GM18907 (cell line): ENCODE measurements at regions not wholly inside any gene's neighbourhood (a gene's known extent, or its start where the extent isn't known, plus 50 kb on each side); places are given as distances from the start of the nearest gene placed in this dataset.
"Not testable (repeated sequence)": the region's sequence is repeated elsewhere in the genome, so short reads cannot be mapped to it uniquely, and the experiment has no call there.

Experiments used
- ATAC-seq: cut with Tn5 transposase; IDR thresholded peaks from one replicate; pipeline ENCODE4 v1.9.1; 2021; ENCODE audit warnings: mild to moderate bottlenecking, moderate library complexity; ENCODE audit not compliant: unreplicated experiment

DNA sequence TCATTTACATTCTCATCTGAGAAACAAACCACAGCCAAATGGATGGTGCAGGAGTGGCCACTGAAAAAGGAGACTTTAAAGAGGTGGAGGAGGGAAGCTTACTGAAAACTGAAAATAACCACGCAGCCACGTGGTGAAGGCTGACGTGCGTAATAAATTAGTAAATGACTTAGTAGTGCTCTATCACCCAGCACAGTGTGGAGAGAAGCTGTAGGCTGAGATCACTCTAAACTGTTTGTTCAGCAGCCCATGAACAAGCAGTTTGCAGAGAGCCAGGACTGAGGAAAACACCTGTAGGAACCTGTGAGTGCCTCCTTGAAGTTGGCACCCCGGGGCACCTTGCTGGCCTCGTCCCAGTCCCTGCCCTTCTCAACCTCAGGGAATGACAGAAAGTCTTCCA is 193.0 kb downstream of the TXNL1 start:
- ATAC-seq = no peak

DNA sequence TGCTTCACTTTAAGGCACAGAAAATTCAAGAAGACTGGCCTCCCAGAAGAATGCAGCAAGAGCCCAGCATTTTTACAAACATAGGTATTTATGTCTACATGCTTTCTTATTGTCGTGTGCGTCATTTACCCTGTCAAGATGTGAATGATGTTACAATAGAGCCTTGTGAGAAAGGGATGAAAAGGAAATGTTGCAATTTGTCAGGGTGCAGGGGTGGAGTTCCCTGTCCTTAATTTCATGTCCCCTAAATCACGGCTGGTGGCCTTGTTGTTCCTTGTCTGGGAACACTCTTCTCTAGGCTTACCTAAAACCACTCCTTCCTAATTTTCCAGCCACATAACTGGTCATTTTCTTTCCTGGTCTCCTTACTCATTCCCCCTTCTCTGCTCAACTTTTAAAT is 194.2 kb downstream of the TXNL1 start:
- ATAC-seq = no peak

DNA sequence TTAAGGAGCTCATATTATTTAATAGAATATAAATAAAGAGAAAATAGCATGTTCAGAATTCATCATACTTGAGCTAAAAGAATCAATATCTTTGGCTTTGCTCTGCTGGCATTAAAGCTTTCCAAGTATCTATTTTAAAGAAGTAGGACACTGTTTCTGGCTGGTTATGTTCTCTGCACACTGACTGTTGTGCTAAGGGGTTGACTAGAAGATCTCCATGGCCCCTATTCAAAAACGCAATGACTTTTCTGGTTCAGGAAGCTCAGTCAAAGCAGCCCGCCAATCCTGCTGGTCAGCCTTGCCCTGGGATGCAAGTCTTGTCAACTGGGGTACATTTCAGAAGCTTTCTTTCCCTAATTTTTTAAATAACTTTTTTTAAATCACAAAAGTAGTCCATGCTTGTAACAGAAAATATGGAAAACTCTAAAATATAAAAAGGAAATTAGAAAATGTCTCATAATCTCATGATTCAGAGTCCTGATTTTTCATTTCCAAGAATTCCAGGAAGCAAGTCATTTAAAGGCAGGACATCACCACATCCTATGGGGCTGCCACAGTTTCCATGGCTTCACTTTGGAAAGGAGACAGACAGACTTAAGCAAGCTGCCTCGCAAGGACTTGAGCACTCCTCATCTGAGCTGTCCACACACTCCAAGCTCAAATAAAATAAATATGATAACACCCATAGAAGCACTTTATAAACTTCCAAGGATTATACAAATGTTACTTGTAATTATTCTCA is 195.1 kb downstream of the TXNL1 start:
- ATAC-seq = no peak

DNA sequence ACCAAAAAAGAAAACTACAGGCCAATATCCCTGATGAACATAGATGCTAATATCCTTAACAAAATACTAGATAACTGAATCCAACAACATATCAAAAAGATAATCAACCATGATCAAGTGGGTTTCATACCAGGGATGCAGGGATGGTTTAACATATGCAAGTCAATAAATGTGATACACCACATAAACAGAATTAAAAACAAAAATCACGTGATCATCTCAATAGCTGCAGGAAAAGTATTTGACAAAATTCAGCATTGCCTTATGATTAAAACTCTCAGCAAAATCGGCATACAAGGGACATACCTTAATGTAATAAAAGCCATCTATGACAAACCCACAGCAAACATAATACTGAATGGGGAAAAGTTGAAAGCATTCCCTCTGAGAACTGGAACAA is 199.9 kb downstream of the TXNL1 start:
- ATAC-seq = not testable (repeated sequence)

DNA sequence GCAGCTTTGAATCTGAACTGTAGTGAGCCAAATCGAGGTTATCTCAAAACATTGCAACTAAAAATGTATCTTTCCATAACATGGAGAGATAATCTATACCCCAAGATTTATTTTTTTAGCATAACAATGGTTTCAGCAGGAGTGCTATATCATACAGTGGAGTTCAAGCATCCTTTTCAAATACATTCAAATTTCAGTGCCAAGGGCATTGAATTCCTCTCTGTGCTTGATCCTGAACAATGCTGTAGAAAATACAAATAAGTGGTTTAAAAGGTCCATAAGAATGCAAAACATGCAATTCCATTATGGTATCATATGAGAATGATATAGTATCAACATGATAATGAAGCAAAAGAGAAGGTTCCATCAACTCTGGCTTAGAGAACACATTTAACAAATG is 201.7 kb downstream of the TXNL1 start:
- no peak for ATAC-seq

DNA sequence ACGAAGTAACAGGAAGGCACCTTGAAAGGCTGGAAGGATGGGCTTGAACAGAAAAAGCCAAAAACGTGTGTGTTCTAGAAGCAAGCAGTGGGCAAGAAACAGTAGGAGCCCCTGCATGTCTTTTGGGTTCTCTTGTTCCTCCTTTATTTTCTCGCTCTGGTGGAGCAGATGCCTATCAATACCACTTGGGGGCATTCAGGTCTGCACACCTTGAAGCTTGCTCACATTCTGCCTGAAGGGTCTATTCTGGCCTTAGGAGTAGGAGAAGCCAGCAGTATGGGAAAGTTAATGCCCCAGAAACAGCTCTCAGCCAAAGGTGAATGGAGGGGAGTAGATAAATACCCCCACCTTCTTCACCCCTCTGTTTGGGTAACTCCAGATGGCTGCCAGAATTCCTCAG is 204.5 kb downstream of the TXNL1 start:
- ATAC-seq = no peak

- ATAC-seq = no peak
These were observed 206.8 kb downstream of the TXNL1 start for GRCh38 chr18:56431551-56431950.

- ATAC-seq = no peak
These were observed 214.8 kb downstream of the TXNL1 start for GRCh38 chr18:56423626-56424025.

DNA sequence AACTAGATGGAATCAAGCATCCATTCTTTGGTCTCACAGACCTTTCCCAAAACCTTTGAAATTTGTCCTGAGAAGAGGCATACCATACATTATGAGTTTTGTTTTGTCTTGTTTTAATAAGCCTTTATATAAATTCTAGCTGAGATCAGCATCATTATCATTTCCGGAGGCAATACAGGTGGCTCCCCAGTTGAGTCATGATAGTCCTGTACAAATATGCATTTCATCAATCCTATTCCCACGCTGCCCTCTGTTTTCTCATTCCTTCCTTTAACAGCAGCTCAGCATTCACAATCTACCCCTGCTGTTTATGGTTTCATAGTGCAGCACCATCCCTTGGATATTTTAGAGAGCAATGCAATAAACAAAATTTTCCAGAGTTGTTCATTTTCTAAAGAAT is 216.7 kb downstream of the TXNL1 start:
- no peak for ATAC-seq

GRCh38 chr18:56420868-56421267 is 217.5 kb downstream of the TXNL1 start:
- ATAC-seq = not testable (repeated sequence)

- ATAC-seq = no peak
These were observed 224.0 kb downstream of the TXNL1 start for GRCh38 chr18:56414357-56414756.

DNA sequence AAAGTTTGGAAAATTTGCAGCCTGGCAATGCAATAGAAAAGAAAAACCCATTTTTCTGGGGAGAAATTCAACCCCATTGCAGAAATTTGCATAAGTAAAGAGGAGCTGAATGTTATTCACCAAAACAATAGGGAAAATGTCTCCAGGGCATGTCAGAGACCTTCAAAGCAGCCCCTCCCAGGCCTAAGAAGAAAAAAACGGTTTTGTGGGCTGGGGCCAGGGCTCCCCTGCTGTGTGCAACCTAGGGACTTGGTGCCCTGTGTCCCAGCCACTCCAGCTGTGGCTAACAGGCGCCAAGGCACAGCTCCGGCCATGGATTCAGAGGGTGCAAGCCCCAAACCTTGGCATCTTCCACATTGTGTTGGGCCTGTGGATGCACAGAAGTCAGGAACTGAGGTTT is 224.5 kb downstream of the TXNL1 start:
- ATAC-seq = no peak

GRCh38 chr18:56412951-56413350 is 225.4 kb downstream of the TXNL1 start:
- ATAC-seq = no peak

GRCh38 chr18:56409736-56410135 is 228.7 kb downstream of the TXNL1 start:
- no peak for ATAC-seq

DNA sequence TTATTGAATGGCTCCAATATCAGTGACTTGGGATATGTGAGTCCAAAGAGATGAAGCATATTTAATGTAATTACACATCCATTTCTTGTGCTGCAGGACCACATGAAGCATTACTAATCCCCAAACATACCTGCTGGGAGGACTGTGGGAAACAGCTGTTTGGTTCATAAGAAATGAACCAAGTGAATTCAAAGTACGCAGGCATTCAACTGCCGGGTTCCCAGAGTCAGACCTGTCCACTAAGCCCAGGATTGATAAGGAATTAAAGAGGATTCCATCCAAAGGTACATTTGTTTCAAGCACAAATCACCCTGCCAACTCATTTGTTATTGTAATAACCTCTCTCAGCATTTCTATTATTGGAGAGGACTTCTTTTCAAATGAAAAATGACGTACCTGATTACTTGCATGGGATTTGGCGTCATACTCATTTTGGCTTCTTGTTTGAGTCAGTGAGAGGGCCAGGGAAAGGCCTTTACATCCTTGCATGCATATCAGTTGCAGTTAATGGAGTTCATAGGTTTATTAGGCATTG is 230.7 kb downstream of the TXNL1 start:
- no peak for ATAC-seq

GRCh38 chr18:56402872-56403516 is 235.4 kb downstream of the TXNL1 start:
- ATAC-seq = no peak

DNA sequence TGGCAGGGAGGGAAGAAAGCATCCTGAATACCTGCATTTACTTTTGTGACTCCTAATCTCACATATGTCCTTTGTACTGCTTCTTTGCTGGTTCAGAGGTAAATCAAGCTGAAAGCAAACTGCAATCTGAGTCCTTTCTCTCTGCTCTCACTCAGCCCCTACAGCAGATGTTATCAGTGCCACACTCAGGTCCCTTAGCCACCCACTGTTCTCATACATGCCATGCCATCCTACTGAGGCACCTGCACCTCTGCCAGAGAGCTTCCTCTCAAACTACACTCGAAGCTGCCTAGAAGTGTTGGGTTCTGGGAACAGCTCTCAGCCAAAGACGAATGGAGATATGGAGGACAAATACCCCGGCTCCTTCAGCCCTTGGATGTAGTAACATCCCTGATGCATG is 244.5 kb downstream of the TXNL1 start:
- ATAC-seq = no peak

DNA sequence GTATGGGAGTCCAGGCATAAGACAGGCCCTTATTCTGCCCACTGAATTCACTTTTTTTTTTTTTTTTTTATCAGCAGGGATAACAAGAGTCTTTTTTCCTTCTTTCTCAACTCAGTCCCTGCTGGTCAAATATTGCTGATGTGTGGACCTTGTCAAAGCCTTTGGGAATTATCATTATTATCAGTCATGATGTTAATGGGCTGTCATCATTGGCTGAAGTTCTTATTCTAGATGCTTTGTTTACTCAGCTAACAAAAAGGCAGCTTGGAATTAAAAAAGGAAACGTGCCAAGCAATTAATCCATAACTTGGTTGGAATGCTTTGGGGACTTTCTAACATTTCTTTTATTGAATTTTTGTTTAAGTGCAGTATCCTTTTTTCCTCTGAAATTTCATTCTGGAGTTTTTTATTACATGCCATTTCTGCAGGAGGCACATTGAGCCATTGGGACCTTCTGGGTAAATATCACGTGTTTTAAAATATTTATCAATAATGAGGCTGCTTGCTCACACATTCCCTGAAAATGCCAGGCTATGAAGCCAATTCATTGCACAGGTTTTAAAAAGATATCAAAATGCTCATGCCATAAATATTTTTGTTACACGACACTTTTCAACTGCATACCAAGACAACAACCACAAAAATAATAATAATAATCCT is 246.3 kb downstream of the TXNL1 start:
- ATAC-seq = no peak

DNA sequence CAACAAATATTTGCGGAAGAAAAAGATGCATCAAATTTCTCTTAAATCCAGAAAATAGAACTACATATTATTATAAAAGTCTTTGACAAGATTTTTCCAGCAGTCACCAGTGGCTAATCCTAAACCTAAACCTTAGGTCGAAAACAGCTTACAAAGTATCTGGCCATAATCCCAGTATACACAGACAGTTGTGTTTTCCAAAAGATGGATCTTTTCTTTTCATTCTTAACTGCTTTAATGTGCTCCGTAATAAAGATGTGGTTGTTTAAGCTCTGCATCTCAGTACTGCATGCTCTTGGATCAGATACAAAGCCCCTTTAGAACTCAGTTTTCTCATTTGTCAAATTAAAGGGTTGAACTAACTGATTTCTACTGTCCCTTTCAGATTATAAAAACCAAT is 247.8 kb downstream of the TXNL1 start:
- ATAC-seq = no peak

DNA sequence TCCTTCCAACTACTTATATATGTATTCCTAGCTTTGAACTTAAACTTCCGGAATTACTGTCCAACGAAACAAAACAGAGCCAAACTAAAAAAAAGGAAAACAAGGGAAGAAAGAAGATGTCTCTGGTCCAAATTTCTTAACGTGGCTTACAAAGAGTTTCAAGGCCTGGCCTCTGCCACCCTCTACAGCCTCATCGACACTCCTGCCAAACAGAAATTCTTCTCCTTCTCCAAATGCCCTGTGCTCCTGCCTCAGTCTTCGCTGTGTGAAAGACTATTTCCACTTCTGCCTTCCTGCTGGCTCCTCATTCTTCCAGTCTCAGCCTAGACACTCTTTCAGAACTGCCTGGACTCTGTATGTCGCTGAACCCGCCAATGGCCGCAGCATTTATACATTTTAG is 249.2 kb downstream of the TXNL1 start:
- no peak for ATAC-seq

- ATAC-seq = no peak
These were observed 249.8 kb downstream of the TXNL1 start for GRCh38 chr18:56388571-56388970.

DNA sequence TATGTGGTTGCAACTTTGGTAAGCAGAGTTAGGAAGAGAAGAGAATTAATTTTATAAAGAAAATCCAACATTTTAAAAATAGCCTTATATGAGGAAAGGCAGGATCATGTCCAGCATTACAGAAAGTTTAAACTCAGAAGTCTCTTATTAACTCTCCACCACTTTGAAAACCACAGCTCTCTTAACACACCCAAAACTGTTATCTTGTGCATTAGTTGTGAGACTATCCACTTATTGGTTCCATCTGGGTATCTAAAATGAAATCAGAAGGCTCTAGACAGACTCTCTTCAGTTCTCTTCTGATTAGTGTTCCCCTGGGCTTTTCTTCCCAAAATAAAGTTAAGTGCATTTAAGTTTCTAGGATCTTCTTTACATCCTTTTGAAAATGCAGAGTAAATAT is 251.5 kb downstream of the TXNL1 start:
- ATAC-seq = no peak
